NCI-H2029 (cell line): ENCODE measurements at regions not wholly inside any gene's neighbourhood (a gene's known extent, or its start where the extent isn't known, plus 50 kb on each side); places are given as distances from the start of the nearest gene placed in this dataset.

ENCODE experiments used
- DNase-seq: peaks from one replicate; lab custom pipeline; 2025; lab: John Stamatoyannopoulos, UW

GRCh38 chr10:88127766-88128165 is 264.3 kb downstream of the PTEN start:
- DNase-seq: no peak

- no peak for DNase-seq
Observed at GRCh38 chr10:88129013-88129412, 265.6 kb downstream of the PTEN start.

DNA sequence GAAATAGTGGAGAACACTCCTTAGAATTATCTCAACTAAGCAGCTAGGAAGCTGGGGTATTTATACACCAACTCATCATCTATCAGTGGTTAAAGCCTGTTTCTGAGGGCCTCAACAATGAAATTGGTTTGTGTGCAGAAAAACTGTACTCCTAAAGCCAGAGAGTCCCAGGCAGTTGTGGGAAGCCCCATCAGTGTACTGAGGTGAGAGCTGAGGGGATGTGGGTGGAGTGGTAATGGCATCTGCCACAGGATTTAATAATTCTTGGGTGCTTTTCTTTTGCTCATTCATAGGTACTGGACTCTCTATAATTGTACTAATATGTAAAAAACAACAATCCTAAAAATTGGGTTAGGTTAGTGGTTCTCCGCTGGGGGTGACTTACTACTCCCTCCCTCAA is 267.5 kb downstream of the PTEN start:
- no peak for DNase-seq

- no peak for DNase-seq
Observed at GRCh38 chr10:88131511-88132139, 268.2 kb downstream of the PTEN start.

DNA sequence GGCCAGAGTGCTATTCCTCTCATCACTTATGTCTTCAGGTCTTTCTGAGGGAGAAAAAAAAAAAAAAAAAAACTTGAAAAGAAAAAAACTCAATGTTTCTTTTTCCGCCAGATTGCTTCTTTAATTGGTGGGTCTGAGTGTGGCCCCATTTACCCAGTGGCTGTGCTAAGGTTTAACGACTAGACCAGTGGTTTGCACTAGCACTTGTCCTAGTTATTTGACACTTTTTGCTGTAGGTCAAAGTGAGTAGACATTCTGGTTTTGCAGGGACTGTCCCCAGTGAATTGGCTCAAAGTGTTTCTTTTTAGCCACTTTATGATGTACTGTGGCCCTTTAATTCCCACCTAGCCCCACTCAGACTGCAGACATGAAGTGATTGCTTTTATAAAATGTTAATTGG is 273.3 kb downstream of the PTEN start:
- no peak for DNase-seq

- no peak for DNase-seq
Observed at GRCh38 chr10:88138319-88138848, 275.0 kb downstream of the PTEN start.

- DNase-seq: no peak
Observed at GRCh38 chr10:88147000-88147798, 283.8 kb downstream of the PTEN start.

- no peak for DNase-seq
Observed at GRCh38 chr10:88149906-88150305, 286.5 kb downstream of the PTEN start.

DNA sequence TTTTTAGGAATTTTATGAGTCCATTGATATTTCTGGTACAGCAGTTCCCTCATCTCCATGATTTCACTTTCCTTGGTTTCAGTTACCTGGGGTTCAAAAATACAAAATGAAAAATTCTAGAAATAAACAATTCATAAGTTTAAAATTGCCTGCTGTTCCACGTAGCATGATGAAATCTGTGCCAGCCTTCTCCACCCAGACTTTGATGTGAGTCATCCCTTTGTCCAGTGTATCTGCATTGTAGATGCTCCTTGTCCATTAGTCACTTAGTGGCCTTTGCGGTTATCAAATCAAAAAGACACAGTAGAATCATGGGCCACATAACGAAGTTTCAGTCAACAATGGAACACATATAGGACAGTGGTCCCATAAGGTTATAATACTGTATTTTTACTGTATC is 286.9 kb downstream of the PTEN start:
- DNase-seq: no peak

- no peak for DNase-seq
Observed at GRCh38 chr10:88152728-88153133, 289.3 kb downstream of the PTEN start.

- DNase-seq: no peak
Observed at GRCh38 chr10:88154596-88155250, 291.3 kb downstream of the PTEN start.

DNA sequence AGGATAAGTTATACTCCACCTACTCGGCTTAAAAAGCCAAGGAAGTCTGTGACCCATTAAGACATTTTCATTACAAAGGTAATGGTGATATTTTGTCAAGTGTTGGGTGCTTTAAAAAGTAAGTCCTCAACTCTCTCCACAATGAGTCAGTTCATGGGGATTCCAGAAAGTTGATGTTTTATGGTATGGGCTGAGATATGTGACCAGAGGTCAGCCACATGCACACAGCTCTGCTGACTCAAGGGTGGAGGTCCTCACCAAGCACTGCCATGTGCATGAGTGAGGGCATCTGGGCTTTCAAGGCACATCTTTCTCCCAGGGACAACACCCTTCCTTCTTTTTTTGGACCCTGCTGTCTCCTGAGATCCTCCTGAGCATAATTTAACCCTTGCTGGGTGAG is 292.9 kb downstream of the PTEN start:
- no peak for DNase-seq

- no peak for DNase-seq
Observed at GRCh38 chr10:88157981-88158465, 294.6 kb downstream of the PTEN start.

- DNase-seq: no peak
Observed at GRCh38 chr10:88158526-88159122, 295.2 kb downstream of the PTEN start.

DNA sequence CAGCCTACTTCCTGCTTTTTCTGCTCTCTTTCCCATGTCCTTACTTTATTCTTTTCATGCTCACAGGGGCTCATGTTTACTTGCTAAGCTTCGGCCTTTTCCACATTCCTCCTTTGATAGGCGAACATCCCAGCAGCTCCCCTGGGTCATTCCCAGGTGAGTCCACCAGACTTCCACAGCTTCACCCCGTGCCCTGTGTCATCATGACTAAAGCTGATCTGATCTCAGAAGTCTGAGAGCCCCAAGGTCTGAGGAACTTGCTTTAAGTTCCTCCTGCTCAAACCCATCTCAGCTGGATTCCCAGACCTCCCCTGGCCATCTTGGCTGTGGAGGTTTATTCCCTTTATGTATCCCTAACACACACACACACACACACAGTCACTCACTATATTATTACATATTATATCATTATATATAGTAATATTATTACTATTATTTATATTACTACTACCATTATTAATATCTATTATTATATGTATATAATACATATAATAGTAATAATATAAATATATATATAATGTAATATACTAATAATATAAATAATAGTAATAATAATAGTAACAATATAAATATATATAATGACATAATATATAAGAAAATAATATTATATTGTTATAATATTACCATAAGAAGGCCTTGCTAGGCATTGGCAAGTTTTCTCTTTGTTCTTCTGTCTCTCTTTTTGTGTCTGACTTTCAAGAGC is 295.9 kb downstream of the PTEN start:
- DNase-seq: no peak

DNA sequence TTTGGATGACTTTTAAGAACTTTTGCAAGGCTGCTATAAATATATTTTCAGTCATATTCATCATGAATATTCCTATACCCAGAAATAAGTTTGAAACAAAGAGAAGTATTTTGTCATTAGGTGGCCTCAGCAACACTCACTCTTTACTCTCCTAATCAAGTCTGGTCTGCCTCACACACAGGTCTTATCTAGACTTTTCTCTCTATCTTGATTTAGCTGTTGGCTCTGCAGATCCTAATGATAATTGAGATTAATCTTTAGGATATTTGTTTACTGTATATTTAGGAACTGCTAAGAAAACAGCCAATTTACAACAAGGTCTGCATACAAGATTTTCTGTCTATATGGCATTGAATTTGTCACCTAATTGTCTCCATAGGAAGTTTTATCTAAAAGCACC is 297.6 kb downstream of the PTEN start:
- DNase-seq: no peak

DNA sequence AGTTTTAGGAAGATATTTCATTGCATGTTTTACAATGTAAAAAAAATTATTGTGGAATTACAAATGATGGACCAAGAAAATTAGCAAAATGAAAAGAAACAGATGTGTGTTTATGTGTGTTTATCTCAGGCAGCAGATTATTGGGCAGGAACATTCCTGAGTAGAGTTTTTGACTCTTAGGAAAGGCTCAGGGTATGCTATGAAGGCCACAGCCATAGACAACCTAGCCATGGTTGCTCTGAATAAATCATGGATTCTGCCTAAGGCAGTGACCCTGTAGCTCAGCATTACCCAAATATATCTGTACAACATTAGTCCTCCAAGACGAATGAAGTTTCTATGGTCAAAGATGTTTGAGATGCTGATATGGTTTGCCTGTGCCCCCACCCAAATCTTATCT is 298.3 kb downstream of the PTEN start:
- DNase-seq: no peak

GRCh38 chr10:88162852-88163251 is 299.4 kb downstream of the PTEN start:
- no peak for DNase-seq

DNA sequence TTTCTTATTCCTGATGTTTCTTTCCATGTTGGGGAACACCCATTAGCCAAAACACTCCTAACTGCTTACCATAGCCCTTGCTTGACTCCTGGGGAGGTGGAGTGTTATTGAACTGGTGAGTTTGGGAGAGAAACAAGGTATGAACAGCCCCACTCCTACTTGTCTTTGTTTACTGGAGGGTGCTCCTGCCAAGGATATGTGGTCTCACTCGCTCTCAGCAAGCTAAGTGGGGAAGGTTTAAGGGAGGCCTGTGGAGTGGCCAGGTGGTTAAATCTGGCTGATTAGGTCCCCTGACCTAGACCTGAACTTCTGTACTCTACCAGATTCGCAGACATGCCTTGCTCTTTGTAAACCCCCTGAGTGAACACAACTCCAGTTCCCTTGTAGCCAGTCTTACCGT is 300.1 kb downstream of the PTEN start:
- DNase-seq: peak; percentile 18

- no peak for DNase-seq
Observed at GRCh38 chr10:88164471-88164870, 301.0 kb downstream of the PTEN start.

DNA sequence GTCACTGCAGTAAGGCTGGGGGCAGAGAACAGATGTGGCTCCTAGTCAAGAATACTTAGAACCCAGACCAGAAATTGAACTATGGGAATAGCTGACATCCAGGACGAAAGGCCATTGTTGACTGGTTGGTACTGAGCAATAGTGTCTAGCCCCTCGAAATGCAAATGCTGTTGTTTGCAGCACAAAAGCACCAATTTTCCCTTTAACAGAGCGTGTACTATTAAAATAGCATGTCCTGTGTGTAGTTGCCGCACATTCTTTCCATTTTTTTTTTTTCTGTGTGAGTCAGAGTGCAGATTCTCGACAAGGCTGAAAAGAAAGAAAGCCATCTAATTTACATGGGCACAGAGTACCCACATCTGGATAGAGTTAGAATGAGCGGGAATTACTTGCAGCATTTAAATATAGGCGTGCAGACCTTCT is 302.4 kb downstream of the PTEN start:
- DNase-seq: no peak
